ENCODE measurements at regions not wholly inside any gene's neighbourhood (a gene's known extent, or its start where the extent isn't known, plus 50 kb on each side); places are given as distances from the start of the nearest gene placed in this dataset.

- no peak for TF ChIP-seq POLR2AphosphoS5 (IDR thresholded peaks at IDR 0.05; ENCODE audit: low read depth, low read length)
- no peak for TF ChIP-seq TAF1 (IDR thresholded peaks at IDR 0.05; ENCODE audit: borderline replicate concordance, insufficient read depth, low read length)
- TF ChIP-seq REST (IDR thresholded peaks at IDR 0.05; ENCODE audit: insufficient read depth in 1 of 2, low read depth in 2 of 2, low read length in 2 of 2), result no peak
- no peak for TF ChIP-seq SIN3A (IDR thresholded peaks at IDR 0.05; ENCODE audit: borderline replicate concordance, insufficient read depth, low read length)
Observed at GRCh38 chr17:77907497-77908461, 50.7 kb upstream of the TNRC6C start.

Data from PFSK-1 (cell line).